Transverse colon (tissue), 4 donors: ENCODE measurements at regions not wholly inside any gene's neighbourhood (a gene's known extent, or its start where the extent isn't known, plus 50 kb on each side); places are given as distances from the start of the nearest gene placed in this dataset.

ENCODE experiments used
- DNase-seq: peaks from one replicate; pipeline ENCODE4 v3.0.0-alpha.2; 2019
- H3K27ac ChIP-seq, 4 donors: fragments of 200-600 bp; sonication (generic); 2 replicates each; pipeline ENCODE4 v1.5.1; 2016 to 2018; ENCODE audit warnings: inconsistent platforms in 4 of 4
- H3K27me3 ChIP-seq: fragments of 200-600 bp; sonication (generic); 2 replicates; pipeline ENCODE4 v1.5.1; 2017; ENCODE audit warnings: inconsistent platforms
- H3K36me3 ChIP-seq, 4 donors: fragments of 200-600 bp; sonication (generic); 2 replicates each; pipeline ENCODE4 v1.5.1; 2017 to 2019; ENCODE audit warnings: inconsistent platforms in 4 of 4
- H3K4me1 ChIP-seq, 4 donors: fragments of 200-600 bp; sonication (generic); 2 replicates each; pipeline ENCODE4 v1.5.1; 2017 to 2020; ENCODE audit warnings: inconsistent platforms in 4 of 4
- H3K4me3 ChIP-seq, 4 donors: fragments of 200-600 bp; sonication (generic); 1 replicate in 1 of 4; 2 replicates in 3 of 4; pipeline versions ENCODE4 v1.5.1 to v1.6.1; 2017 to 2019; ENCODE audit warnings: inconsistent platforms in 4 of 4
- H3K9me3 ChIP-seq, 2 donors: fragments of 200-600 bp; sonication (generic); 2 replicates each; pipeline ENCODE4 v1.5.1; 2017 to 2019; ENCODE audit warnings: inconsistent platforms in 2 of 2
- CTCF ChIP-seq, 5 experiments: fragments of 200-600 bp in 3 of 5; fragments of 450-650 bp in 2 of 5; sonication (generic) in 3 of 5; IDR thresholded peaks; 1 replicate in 2 of 5; 2 replicates in 3 of 5; pipeline ENCODE4 v1.5.1; 2016 to 2017; ENCODE audit warnings: antibody characterized with exemption in 5 of 5, inconsistent platforms in 3 of 5, mild to moderate bottlenecking in 2 of 5, moderate library complexity in 1 of 5
- EP300 ChIP-seq: sonication (generic); formaldehyde crosslinking; IDR thresholded peaks from one replicate; pipeline ENCODE4 v1.6.1; 2017; ENCODE audit warnings: antibody characterized with exemption, low read depth
- POLR2A ChIP-seq: fragments of 450-650 bp; IDR thresholded peaks from one replicate; pipeline ENCODE4 v1.6.1; 2016; ENCODE audit warnings: antibody characterized with exemption, mild to moderate bottlenecking, moderate library complexity
- POLR2AphosphoS5 ChIP-seq, 3 donors: sonication (generic); formaldehyde crosslinking; IDR thresholded peaks; one replicate each; pipeline ENCODE4 v1.6.1; 2016; ENCODE audit warnings: antibody characterized with exemption in 3 of 3
- WGBS, 2 donors: methylation state at CpG; one replicate each; pipeline ENCODE4 v1.1.5; 2018; ENCODE audit warnings: low coverage in 1 of 2; 5-methylcytosine and 5-hydroxymethylcytosine counted together
- in situ Hi-C, 4 donors: fragments of 200-750 bp; cut with MboI; loops; one replicate each; pipeline versions ENCODE4 v1.15.0 to v1.15.1; 2017; ENCODE audit warnings: low sequenced_read_pairs in 3 of 4, low pct_ligation_motif_present in 1 of 4, low pct_unique_long_range_greater_than_20kb in 1 of 4
- intact Hi-C: fragments of 100-400 bp; cut with DNase I; formaldehyde crosslinking; loops from one replicate; pipeline ENCODE4 v1.15.1; 2023; ENCODE audit warnings: low total_unique reads

- 83% methylated on average over 7 of the region's 7 CpGs; no CpG with 5 or more reads in 1 of the 2 donors for WGBS, 2 donors
- TF ChIP-seq POLR2A, result no peak
- no peak for TF ChIP-seq CTCF (IDR thresholded peaks at IDR 0.05)
- no peak for TF ChIP-seq EP300
- no peak for TF ChIP-seq POLR2AphosphoS5 (IDR thresholded peaks at IDR 0.05)
Observed at GRCh38 chr14:95026851-95027463, 130.4 kb downstream of the DICER1 start.

GRCh38 chr14:95025941-95026340 is 131.4 kb downstream of the DICER1 start:
- in situ Hi-C loops (no loop called here), intact Hi-C loops (no loop called here)
- no peaks in the 10 kb centered on the region for H3K27me3 ChIP-seq
- no peaks in the 10 kb centered on the region for H3K4me1 ChIP-seq
- H3K4me3 ChIP-seq, result no peak overlapping the region
- no peaks in the 10 kb centered on the region for H3K9me3 ChIP-seq
- DNase-seq, result no peak
- H3K36me3 ChIP-seq, result no peaks in the 10 kb centered on the region
- H3K27ac ChIP-seq, result no peak overlapping the region
- 91 to 100% methylated on average over 1 to 5 of the region's 6 CpGs for WGBS, 2 donors
- TF ChIP-seq POLR2A, result no peak
- TF ChIP-seq CTCF (IDR thresholded peaks at IDR 0.05), result no peak
- no peak for TF ChIP-seq POLR2AphosphoS5 (IDR thresholded peaks at IDR 0.05)
- no peak for TF ChIP-seq EP300

More at GRCh38 chr14:95026851-95027463, 130.4 kb downstream of the DICER1 start:
- Histone ChIP-seq H3K9me3 (no peaks in the 10 kb centered on the region), H3K27me3 (no peaks in the 10 kb centered on the region), H3K36me3 (no peaks in the 10 kb centered on the region), H3K4me1 (no peaks in the 10 kb centered on the region), H3K4me3 (no peak overlapping the region), H3K27ac (no peak overlapping the region)
- no peak for DNase-seq
- intact Hi-C loops, result no loop called here
- in situ Hi-C loops, result no loop called here

- TF ChIP-seq CTCF (IDR thresholded peaks at IDR 0.05), result no peak
- TF ChIP-seq POLR2A, result no peak
- TF ChIP-seq EP300, result no peak
- no peak for TF ChIP-seq POLR2AphosphoS5 (IDR thresholded peaks at IDR 0.05)
- no peaks in the 10 kb centered on the region for H3K36me3 ChIP-seq
- DNase-seq, result no peak
- intact Hi-C loops (no loop called here), in situ Hi-C loops (no loop called here)
- H3K4me1 ChIP-seq, result no peaks in the 10 kb centered on the region
- no peaks in the 10 kb centered on the region for H3K9me3 ChIP-seq
- H3K27me3 ChIP-seq, result no peaks in the 10 kb centered on the region
- WGBS, 2 donors, result 49 to 60% methylated on average over 1 to 4 of the region's 4 CpGs
- H3K27ac ChIP-seq, result no peak overlapping the region
- no peak overlapping the region for H3K4me3 ChIP-seq
Observed at GRCh38 chr14:95025218-95025617, 132.1 kb downstream of the DICER1 start.

- in situ Hi-C loops, result no loop called here
- TF ChIP-seq POLR2AphosphoS5 (IDR thresholded peaks at IDR 0.05) (no peak), CTCF (IDR thresholded peaks at IDR 0.05) (no peak), POLR2A (no peak), EP300 (no peak)
- no peaks in the 10 kb centered on the region for H3K27me3 ChIP-seq
- no peaks in the 10 kb centered on the region for H3K4me1 ChIP-seq
- no peaks in the 10 kb centered on the region for H3K9me3 ChIP-seq
- 87% methylated on average over 6 of the region's 6 CpGs; no CpG with 5 or more reads in 1 of the 2 donors for WGBS, 2 donors
- no peaks in the 10 kb centered on the region for H3K36me3 ChIP-seq
- intact Hi-C loops, result no loop called here
- H3K27ac ChIP-seq, result no peak overlapping the region
- DNase-seq, result no peak
- no peak overlapping the region for H3K4me3 ChIP-seq
Observed at GRCh38 chr14:95024380-95024779, 132.9 kb downstream of the DICER1 start.
